ENCODE measurements at regions not wholly inside any gene's neighbourhood (a gene's known extent, or its start where the extent isn't known, plus 50 kb on each side); places are given as distances from the start of the nearest gene placed in this dataset.

GRCh38 chr2:109062145-109062858 lies 66.7 kb upstream of the SH3RF3 start:
- TF ChIP-seq EZH2 (IDR thresholded peaks at IDR 0.05; ENCODE audit: borderline replicate concordance, low read depth, low read length, severe bottlenecking): no peak
- TF ChIP-seq CTCF (IDR thresholded peaks at IDR 0.05; ENCODE audit: extremely low read depth in 1 of 2, insufficient read depth in 1 of 2, low read depth in 1 of 2, low read length in 2 of 2): no peak
